MM.1S (cell line): ENCODE measurements at regions not wholly inside any gene's neighbourhood (a gene's known extent, or its start where the extent isn't known, plus 50 kb on each side); places are given as distances from the start of the nearest gene placed in this dataset.

Experiments
- CTCF ChIP-seq: fragments of 300-600 bp; sonication (generic); IDR thresholded peaks from 2 replicates; pipeline ENCODE4 v1.5.1; 2016; ENCODE audit warnings: antibody characterized with exemption, low read length, mixed read lengths
- EZH2phosphoT487 ChIP-seq: fragments of 300-600 bp; sonication (generic); IDR thresholded peaks from 2 replicates; pipeline ENCODE4 v1.6.1; 2018; ENCODE audit warnings: antibody characterized with exemption, low read length

DNA sequence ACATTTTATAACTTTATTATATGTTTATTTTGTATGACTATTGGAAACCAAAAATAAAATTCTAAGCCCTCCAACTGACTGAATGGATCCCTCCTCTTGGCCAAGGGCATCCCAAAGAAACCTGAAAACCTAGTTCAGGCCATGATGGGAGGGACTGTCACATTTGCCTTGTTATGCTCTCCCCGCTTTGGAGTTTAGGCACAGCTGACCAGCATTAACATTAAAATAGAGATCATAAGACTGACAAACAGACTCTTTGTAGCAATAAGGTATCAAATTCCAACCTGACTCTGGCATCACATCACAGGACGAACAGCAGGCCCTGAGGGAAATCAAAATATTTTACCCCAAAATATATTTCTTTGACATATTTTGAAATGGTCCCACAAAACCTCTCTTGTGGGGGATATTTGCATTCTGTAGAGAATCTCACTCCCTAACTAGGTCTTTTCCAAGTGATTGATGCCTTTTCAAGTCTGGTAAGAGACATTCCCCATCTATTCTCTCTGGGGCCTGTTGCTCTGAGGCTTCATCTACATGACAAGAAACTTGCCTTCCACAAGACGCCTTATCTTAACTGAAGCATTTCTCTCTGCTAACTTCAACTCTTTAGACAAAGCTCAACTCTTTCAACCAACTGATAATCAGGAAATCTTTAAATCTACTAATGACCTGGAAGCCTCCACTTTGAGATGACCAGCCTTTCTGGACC, 81.8 kb upstream of the PRR23E start:
- TF ChIP-seq CTCF (no peak), EZH2phosphoT487 (no peak)
